ENCODE measurements at regions not wholly inside any gene's neighbourhood (a gene's known extent, or its start where the extent isn't known, plus 50 kb on each side); places are given as distances from the start of the nearest gene placed in this dataset.
"Not testable (repeated sequence)": the region's sequence is repeated elsewhere in the genome, so short reads cannot be mapped to it uniquely, and the experiment has no call there.

DNA sequence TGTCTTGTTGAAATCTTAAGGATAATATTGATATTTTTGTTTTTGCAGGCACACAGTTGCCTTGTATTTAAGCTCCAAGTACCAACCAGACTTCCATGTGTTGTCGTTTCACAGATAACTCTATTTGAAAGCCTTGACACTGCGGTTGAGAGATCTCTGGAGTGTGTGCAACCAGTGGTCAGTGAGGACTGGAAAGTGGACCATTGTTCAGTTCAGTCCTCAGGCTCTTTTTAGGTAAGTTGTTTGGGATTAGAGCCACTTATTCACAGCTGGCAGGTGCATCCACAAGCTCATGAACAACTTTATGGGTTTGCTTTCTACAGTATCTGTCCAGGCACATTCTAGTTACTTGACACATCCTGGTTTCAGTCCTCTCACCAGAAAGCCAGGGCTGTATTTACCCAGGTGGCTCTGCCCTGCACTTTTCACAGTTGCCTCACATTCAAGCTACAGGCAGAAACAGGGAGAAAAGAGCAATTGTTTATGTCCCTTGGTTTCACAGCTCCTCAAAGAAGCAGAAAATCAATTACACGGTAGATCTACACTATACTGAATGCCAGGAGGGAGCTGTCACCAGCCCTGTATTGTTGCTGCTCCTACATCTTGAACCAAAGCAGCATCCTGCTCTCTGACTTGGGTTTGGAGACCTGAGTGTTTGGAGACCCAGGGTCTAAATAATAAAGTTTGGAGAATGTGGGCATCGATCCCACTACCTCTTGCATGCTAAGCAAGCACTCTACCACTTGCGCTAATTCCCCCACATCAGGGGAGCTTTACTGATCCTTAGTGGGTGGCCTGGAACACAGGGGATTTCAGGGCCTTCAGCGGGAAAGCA lies 543.3 kb downstream of the PRIM2 start:
- H3K27me3 Mint-ChIP-seq (ENCODE audit: low read depth); H3K18ac ChIP-seq (ENCODE audit: insufficient read length, low read depth, low read length); H4K20me1 ChIP-seq (ENCODE audit: control insufficient read depth, insufficient read depth, insufficient read length); H3T11ph ChIP-seq (ENCODE audit: low read length); H2BK12ac ChIP-seq (ENCODE audit: insufficient read length, low read depth, low read length); H3K27ac ChIP-seq (ENCODE audit: insufficient read length, low read depth, low read length); H3K9me3 ChIP-seq (ENCODE audit: control insufficient read depth, low read depth, low read length); H4K91ac ChIP-seq (ENCODE audit: insufficient read length, low read depth, low read length); H2AFZ ChIP-seq (ENCODE audit: low read length); H3K4ac ChIP-seq (ENCODE audit: low read depth, low read length); H3K27me3 ChIP-seq (ENCODE audit: insufficient read depth, low read length); H3K4me1 Mint-ChIP-seq; H3K4me1 ChIP-seq (ENCODE audit: insufficient read depth, low read length); H2AK5ac ChIP-seq (ENCODE audit: insufficient read length, low read length); H3K4me2 ChIP-seq (ENCODE audit: insufficient read depth, insufficient read length, low read length); H3K14ac ChIP-seq (ENCODE audit: insufficient read depth, low read length); H2BK15ac ChIP-seq (ENCODE audit: low read depth, low read length); H3K27ac Mint-ChIP-seq; H4K8ac ChIP-seq (replicated peaks; ENCODE audit: insufficient read length, low read depth, low read length); H3K79me2 ChIP-seq (ENCODE audit: insufficient read depth, low read length); H3K9ac ChIP-seq (ENCODE audit: extremely low read depth, insufficient read length, low read length); H3K23ac ChIP-seq (ENCODE audit: insufficient read length, low read depth, low read length); H3K56ac ChIP-seq (ENCODE audit: insufficient read length, low read depth, low read length); H2BK20ac ChIP-seq (ENCODE audit: low read depth, low read length, poor library complexity, severe bottlenecking); H4K5ac ChIP-seq (ENCODE audit: insufficient read length, low read depth, low read length); DNase-seq; H3K79me1 ChIP-seq (ENCODE audit: insufficient read depth, low read depth, low read length, poor library complexity, severe bottlenecking); H2BK5ac ChIP-seq (ENCODE audit: insufficient read length, low read length); H3K36me3 Mint-ChIP-seq (ENCODE audit: insufficient read depth in 1 of 3, low read depth in 3 of 3); H3K23me2 ChIP-seq (ENCODE audit: insufficient read length, low read depth, low read length, poor library complexity, severe bottlenecking); H2BK120ac ChIP-seq (ENCODE audit: low read depth, low read length, poor library complexity, severe bottlenecking); H3K4me3 Mint-ChIP-seq: not testable (repeated sequence)
- H3K9me3 Mint-ChIP-seq: peaks cover 0 to 69% of the 10 kb centered on the region in 2 experiments; a peak in 2 of 5 replicates
- no CpG with 5 or more reads among the region's 6 CpGs for WGBS (ENCODE audit: extremely low coverage, insufficient read length, low lambda C conversion rate)

DNA sequence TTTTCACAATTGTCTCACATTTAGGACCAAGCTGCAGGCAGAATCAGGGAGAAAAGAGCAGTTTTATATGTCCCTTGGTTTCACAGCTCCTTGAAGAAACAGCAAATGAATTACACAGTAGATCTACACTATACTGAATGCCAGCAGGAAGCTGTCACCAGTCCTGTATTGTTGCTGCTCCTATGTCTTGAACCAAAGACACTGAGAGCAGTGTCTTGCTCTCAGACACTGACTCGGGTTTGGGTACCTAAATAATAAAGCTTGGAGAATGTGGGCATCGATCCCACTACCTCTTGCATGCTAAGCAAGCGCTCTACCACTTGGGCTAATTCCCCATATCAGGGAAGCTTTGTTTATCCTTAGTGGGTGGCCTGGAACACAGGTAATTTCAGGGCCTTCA lies 552.7 kb downstream of the PRIM2 start:
- not testable (repeated sequence) for H4K5ac ChIP-seq (ENCODE audit: insufficient read length, low read depth, low read length); H2AK5ac ChIP-seq (ENCODE audit: insufficient read length, low read length); H3K27me3 ChIP-seq (ENCODE audit: insufficient read depth, low read length); H4K8ac ChIP-seq (replicated peaks; ENCODE audit: insufficient read length, low read depth, low read length); H4K20me1 ChIP-seq (ENCODE audit: control insufficient read depth, insufficient read depth, insufficient read length); H3K79me1 ChIP-seq (ENCODE audit: insufficient read depth, low read depth, low read length, poor library complexity, severe bottlenecking); H3K27ac Mint-ChIP-seq; H3K23ac ChIP-seq (ENCODE audit: insufficient read length, low read depth, low read length); H2BK15ac ChIP-seq (ENCODE audit: low read depth, low read length); H2BK120ac ChIP-seq (ENCODE audit: low read depth, low read length, poor library complexity, severe bottlenecking); H2BK20ac ChIP-seq (ENCODE audit: low read depth, low read length, poor library complexity, severe bottlenecking); H4K91ac ChIP-seq (ENCODE audit: insufficient read length, low read depth, low read length); DNase-seq; H3K56ac ChIP-seq (ENCODE audit: insufficient read length, low read depth, low read length); H2BK5ac ChIP-seq (ENCODE audit: insufficient read length, low read length); H2AFZ ChIP-seq (ENCODE audit: low read length); H3K23me2 ChIP-seq (ENCODE audit: insufficient read length, low read depth, low read length, poor library complexity, severe bottlenecking); H3K9ac ChIP-seq (ENCODE audit: extremely low read depth, insufficient read length, low read length); H3K4me2 ChIP-seq (ENCODE audit: insufficient read depth, insufficient read length, low read length); H3K4ac ChIP-seq (ENCODE audit: low read depth, low read length); H3K4me1 Mint-ChIP-seq; H3K9me3 ChIP-seq (ENCODE audit: control insufficient read depth, low read depth, low read length); H3T11ph ChIP-seq (ENCODE audit: low read length); H3K4me1 ChIP-seq (ENCODE audit: insufficient read depth, low read length); H3K79me2 ChIP-seq (ENCODE audit: insufficient read depth, low read length); H3K27me3 Mint-ChIP-seq (ENCODE audit: low read depth); H2BK12ac ChIP-seq (ENCODE audit: insufficient read length, low read depth, low read length); H3K14ac ChIP-seq (ENCODE audit: insufficient read depth, low read length); H3K27ac ChIP-seq (ENCODE audit: insufficient read length, low read depth, low read length); H3K18ac ChIP-seq (ENCODE audit: insufficient read length, low read depth, low read length); H3K4me3 Mint-ChIP-seq
- no CpG with 5 or more reads among the region's 3 CpGs for WGBS (ENCODE audit: extremely low coverage, insufficient read length, low lambda C conversion rate)
- Mint-ChIP-seq H3K9me3 (peaks cover 0 to 66% of the 10 kb centered on the region in 2 experiments; a peak in 2 of 5 replicates), H3K36me3 (ENCODE audit: insufficient read depth in 1 of 3, low read depth in 3 of 3) (peaks cover 0 to 14% (median 0%) of the 10 kb centered on the region in 3 experiments; a peak in 3 of 7 replicates)
